Right cardiac atrium (tissue), 5 donors: ENCODE measurements at regions not wholly inside any gene's neighbourhood (a gene's known extent, or its start where the extent isn't known, plus 50 kb on each side); places are given as distances from the start of the nearest gene placed in this dataset.
"Not testable (repeated sequence)": the region's sequence is repeated elsewhere in the genome, so short reads cannot be mapped to it uniquely, and the experiment has no call there.

Source experiments
- ATAC-seq, 2 donors: fragments of 200-7000 bp; cut with Tn5 transposase; one replicate each; pipeline versions ENCODE4 v1.8.0 to v1.9.1; 2020; ENCODE audit warnings: moderate library complexity in 2 of 2, mild to moderate bottlenecking in 1 of 2
- DNase-seq, 3 donors: peaks; one replicate each; pipeline ENCODE4 v3.0.0-alpha.2; 2020
- H3K27ac ChIP-seq: one replicate; pipeline ENCODE4 v1.5.1; 2013; ENCODE audit warnings: mild to moderate bottlenecking, low read length, control low read depth, moderate library complexity
- H3K27me3 ChIP-seq: one replicate; pipeline ENCODE4 v1.6.1; 2013; ENCODE audit not compliant: control insufficient read depth, insufficient read depth
- H3K4me1 ChIP-seq: one replicate; pipeline ENCODE4 v1.6.1; 2013; ENCODE audit warnings: low read length; ENCODE audit not compliant: control insufficient read depth, insufficient read depth
- H3K4me3 ChIP-seq: one replicate; pipeline ENCODE4 v1.5.1; 2013; ENCODE audit warnings: low read length, control low read depth
- H3K9me3 ChIP-seq: one replicate; pipeline ENCODE4 v1.6.1; 2013; ENCODE audit warnings: low read length; ENCODE audit not compliant: control insufficient read depth
- WGBS: extraction: QIAGEN DNeasy Blood & Tissue Kit; methylation state at CpG from one replicate; pipeline ENCODE4 v1.1.7; 2013; 5-methylcytosine and 5-hydroxymethylcytosine counted together
- intact Hi-C, 4 donors: fragments of 100-400 bp; cut with DNase I; formaldehyde crosslinking; loops; one replicate each; pipeline versions ENCODE4 v1.11.0 to v1.14.0; 2022 to 2023
- donor health status: healthy with polysubstance abuse.
- donor health status: DM: no; HTN: yes; CAD: no.
- donor health status: DM: no; HTN: no; CAD: no.
- donor health status: DM: no; HTN: yes; CAD: no; lungs with severe emphysema.
- donor health status: DM: yes; HTN: yes; CAD: no.

DNA sequence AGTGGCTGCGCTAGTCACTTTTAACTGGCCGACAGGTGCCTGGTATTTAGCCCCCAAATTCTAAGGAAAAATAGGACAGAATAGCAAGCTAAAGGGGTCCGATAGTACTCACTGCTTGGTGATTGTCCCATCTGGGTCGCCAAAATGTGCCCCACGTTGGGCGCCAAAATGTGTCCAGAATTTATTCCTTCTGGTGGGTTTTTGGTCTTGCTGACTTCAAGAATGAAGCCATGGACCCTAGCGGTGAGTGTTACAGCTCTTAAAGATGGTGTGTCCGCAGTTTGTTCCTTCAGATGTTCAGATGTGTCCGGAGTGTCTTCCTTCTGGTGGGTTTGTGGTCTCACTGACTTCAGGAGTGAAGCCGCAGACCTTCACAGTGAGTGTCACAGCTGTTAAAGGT, 144.8 kb upstream of the XIRP2 start:
- 86% methylated on average over 10 of the region's 10 CpGs for WGBS
- not testable (repeated sequence) for H3K9me3 ChIP-seq

GRCh38 chr2:166727095-166727494, 161.2 kb upstream of the XIRP2 start:
- H3K27ac ChIP-seq = no peak overlapping the region
- intact Hi-C loops = no loop called here
- H3K4me1 ChIP-seq = no peaks in the 10 kb centered on the region
- ATAC-seq (no peak), DNase-seq (no peak)
- no peaks in the 10 kb centered on the region for H3K27me3 ChIP-seq
- WGBS = 77% methylated on average over 2 of the region's 2 CpGs
- no peak overlapping the region for H3K4me3 ChIP-seq
- no peaks in the 10 kb centered on the region for H3K9me3 ChIP-seq

More for the DNA sequence above, 144.8 kb upstream of the XIRP2 start:
- H3K27me3 ChIP-seq, H3K4me1 ChIP-seq, DNase-seq, ATAC-seq, H3K27ac ChIP-seq, H3K4me3 ChIP-seq, intact Hi-C loops: not testable (repeated sequence)

DNA sequence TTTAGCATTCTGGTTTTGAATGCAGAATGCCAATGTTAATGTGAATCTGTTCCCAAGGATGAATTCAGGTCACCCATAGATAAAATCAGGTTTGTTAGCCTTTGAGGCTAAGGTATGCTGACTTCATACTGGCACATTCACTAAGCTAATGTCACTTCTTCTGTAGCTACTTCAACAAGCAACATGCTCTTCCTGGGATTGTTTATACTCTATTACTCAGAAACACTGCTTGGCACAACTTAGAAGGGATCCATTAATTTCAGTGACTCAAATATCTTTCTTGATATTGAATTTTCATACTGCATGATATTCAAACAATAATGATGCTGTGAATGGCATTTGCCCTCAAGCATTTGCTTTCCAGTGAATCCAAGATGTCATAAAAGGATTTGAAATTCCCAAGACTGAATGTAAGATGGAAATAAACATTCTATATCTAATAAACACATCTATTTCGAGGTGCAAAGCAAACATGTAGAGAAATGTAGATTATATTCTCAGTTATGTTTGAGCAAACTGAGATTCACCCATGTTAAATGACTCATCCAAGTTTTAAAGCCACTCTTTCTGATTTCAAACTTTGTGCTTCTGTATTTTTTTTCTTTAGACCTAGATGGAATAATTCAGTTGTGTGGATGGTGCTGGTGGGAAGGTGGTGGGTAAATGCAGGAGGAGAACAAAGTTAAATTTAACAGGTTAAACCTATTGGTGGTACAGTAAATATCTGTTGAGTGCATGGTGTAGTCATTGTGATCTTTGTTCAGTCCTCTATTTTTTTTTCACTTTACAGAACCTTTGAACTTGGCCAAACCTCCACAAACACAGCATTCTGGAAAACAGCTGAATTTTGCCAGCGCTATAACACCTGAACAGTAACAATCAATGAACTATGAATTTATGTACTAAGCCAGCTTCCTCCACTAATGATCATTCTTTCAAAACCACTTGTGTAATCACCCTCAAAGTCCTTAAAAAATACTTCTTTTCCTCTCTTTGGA, 162.1 kb upstream of the XIRP2 start:
- WGBS = 63% methylated on average over 2 of the region's 2 CpGs
- no peak for ATAC-seq

DNA sequence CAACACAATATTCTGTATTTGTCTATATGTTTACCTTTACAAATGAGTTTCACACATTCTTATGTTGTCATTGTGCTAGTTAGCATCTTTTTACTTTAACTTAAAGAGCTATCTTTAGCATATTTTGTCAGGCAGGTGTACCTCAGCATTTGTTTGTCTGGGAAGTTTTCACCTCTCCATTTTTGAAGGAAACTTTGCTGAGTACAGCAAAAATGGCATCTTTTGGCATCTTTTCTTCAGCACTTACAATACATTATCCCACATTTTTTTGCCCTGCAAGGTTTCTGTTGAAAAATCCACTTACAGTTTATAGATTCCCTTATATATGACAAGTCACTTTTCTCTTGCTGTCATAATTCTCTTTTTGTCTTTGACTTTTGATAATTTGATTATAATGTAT, 171.3 kb upstream of the XIRP2 start:
- Histone ChIP-seq H3K4me1 (no peaks in the 10 kb centered on the region), H3K9me3 (no peaks in the 10 kb centered on the region), H3K27ac (no peak overlapping the region), H3K27me3 (no peaks in the 10 kb centered on the region), H3K4me3 (no peak overlapping the region)
- no peak for ATAC-seq
- no peak for DNase-seq
- intact Hi-C loops = no loop called here

More for the DNA sequence above, 162.1 kb upstream of the XIRP2 start:
- H3K4me1 ChIP-seq = no peaks in the 10 kb centered on the region
- intact Hi-C loops = no loop called here
- H3K27ac ChIP-seq = no peak overlapping the region
- H3K9me3 ChIP-seq = no peaks in the 10 kb centered on the region
- no peak for DNase-seq
- H3K27me3 ChIP-seq = no peaks in the 10 kb centered on the region
- no peak overlapping the region for H3K4me3 ChIP-seq

DNA sequence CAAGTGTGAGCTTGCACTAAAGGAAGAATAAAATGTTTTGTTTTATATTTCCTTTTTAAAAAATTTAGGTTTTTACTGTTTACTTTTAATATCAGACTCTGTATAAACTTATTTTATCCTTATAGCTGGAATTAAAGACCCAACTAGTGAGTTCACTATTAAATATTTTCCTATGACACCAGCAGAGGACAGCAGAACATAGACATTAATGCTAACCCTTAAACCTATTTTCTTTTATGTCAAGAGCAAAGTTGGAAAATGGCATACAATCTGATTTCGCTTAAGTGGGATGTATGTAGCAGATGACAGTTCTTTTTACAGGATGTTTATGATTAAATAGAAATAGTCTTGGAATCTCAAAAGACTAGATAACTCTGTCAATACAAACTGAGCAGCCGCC, 188.2 kb upstream of the XIRP2 start:
- no peaks in the 10 kb centered on the region for H3K9me3 ChIP-seq
- no peaks in the 10 kb centered on the region for H3K27me3 ChIP-seq
- no peaks in the 10 kb centered on the region for H3K4me1 ChIP-seq
- ATAC-seq (no peak), DNase-seq (no peak)
- H3K27ac ChIP-seq = no peak overlapping the region
- H3K4me3 ChIP-seq = no peak overlapping the region
- WGBS = 73% methylated on average over 2 of the region's 2 CpGs
- intact Hi-C loops = no loop called here

DNA sequence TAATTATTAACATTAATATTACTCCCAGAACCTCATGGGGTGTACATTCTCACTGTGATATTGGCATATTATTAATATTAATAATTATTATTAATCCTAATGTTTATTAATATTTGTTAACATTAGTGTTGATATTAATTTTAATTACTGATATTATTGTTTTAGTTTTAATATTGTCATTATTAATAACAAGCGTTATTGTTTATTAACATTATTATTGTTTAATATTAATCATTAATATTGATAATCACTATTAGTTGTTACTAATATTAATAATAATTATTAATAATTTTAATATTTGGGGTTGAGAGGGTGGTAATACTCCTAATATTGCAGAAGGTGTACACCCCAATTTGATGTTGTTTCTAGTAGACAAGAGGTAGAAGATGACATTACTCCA, 193.1 kb upstream of the XIRP2 start:
- DNase-seq = no peak
- Histone ChIP-seq H3K27me3 (no peaks in the 10 kb centered on the region), H3K9me3 (no peaks in the 10 kb centered on the region), H3K4me3 (no peak overlapping the region), H3K4me1 (no peaks in the 10 kb centered on the region), H3K27ac (no peak overlapping the region)
- ATAC-seq = no peak
- intact Hi-C loops = no loop called here
- 61% methylated on average over 1 of the region's 1 CpG for WGBS

DNA sequence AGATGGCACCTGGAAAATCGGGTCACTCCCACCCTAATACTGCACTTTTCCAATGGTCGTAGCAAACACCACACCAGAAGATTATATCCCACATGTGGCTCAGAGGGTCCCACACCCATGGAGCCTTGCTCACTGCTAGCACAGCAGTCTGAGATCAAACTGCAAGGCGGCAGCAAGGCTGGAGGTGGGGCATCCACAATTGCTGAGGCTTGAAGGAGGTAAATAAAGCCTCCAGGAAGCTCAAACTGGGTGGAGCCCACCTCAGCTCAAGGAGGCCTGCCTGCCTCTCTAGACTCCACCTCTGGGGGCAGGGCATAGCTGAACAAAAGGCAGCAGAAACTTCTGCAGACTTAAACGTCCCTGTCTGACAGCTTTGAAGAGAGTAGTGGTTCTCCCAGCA, 192.0 kb upstream of the SCN7A start:
- DNase-seq, H3K27ac ChIP-seq, ATAC-seq, H3K27me3 ChIP-seq, intact Hi-C loops, H3K4me1 ChIP-seq, H3K4me3 ChIP-seq, H3K9me3 ChIP-seq: not testable (repeated sequence)
- WGBS = 67% methylated on average over 4 of the region's 4 CpGs

- 72% methylated on average over 1 of the region's 1 CpG for WGBS
- no peak for ATAC-seq
These were observed 183.9 kb upstream of the SCN7A start for GRCh38 chr2:166677996-166678395.

GRCh38 chr2:166676716-166677115, 182.7 kb upstream of the SCN7A start:
- H3K9me3 ChIP-seq = no peaks in the 10 kb centered on the region

More at GRCh38 chr2:166677996-166678395, 183.9 kb upstream of the SCN7A start:
- H3K4me1 ChIP-seq = no peaks in the 10 kb centered on the region
- H3K9me3 ChIP-seq = no peaks in the 10 kb centered on the region
- intact Hi-C loops = no loop called here
- DNase-seq = no peak
- no peak overlapping the region for H3K4me3 ChIP-seq
- no peak overlapping the region for H3K27ac ChIP-seq
- no peaks in the 10 kb centered on the region for H3K27me3 ChIP-seq

DNA sequence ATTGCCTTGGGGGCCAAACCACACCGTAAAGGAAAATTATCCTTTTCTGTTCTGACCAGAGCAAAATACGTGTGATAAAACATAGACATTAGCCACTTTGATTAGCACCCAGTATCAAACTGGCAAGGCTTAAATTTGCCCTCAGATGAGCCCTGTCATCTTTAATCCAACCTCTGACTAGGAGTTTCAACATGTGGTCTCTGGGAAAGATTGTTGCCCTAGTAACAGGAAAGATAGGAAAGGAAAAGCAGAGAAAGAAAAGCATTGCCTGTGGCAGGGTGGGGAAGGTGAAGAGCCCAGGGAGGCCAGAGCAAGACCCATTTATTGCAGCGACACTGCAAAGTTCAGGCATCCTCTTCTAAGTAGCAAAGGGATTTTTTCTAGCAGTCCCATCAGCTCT, 181.5 kb upstream of the SCN7A start:
- H3K9me3 ChIP-seq = no peaks in the 10 kb centered on the region
- DNase-seq = no peak

More at GRCh38 chr2:166676716-166677115, 182.7 kb upstream of the SCN7A start:
- ATAC-seq (no peak), DNase-seq (no peak)
- intact Hi-C loops = no loop called here
- Histone ChIP-seq H3K27ac (no peak overlapping the region), H3K4me3 (no peak overlapping the region), H3K27me3 (no peaks in the 10 kb centered on the region), H3K4me1 (no peaks in the 10 kb centered on the region)

GRCh38 chr2:166673986-166674385, 179.9 kb upstream of the SCN7A start:
- Histone ChIP-seq H3K4me1 (no peaks in the 10 kb centered on the region), H3K4me3 (no peak overlapping the region), H3K27me3 (no peaks in the 10 kb centered on the region), H3K27ac (no peak overlapping the region), H3K9me3 (no peaks in the 10 kb centered on the region)
- intact Hi-C loops = no loop called here
- ATAC-seq (no peak), DNase-seq (no peak)

More for the DNA sequence above, 181.5 kb upstream of the SCN7A start:
- Histone ChIP-seq H3K27me3 (no peaks in the 10 kb centered on the region), H3K4me1 (no peaks in the 10 kb centered on the region), H3K4me3 (no peak overlapping the region), H3K27ac (no peak overlapping the region)
- no peak for ATAC-seq
- intact Hi-C loops = no loop called here
- WGBS = 36% methylated on average over 3 of the region's 3 CpGs
